ENCODE measurements at regions not wholly inside any gene's neighbourhood (a gene's known extent, or its start where the extent isn't known, plus 50 kb on each side); places are given as distances from the start of the nearest gene placed in this dataset.
A peak's percentile ranks its signal among the peaks of the same experiment; 100 is the strongest.

- H3K4me3 ChIP-seq (ENCODE audit: low read length), result no peak overlapping the region
- Mint-ChIP-seq H3K4me1 (peaks cover 75 to 78% of the 10 kb centered on the region in 2 donors), H3K27ac (peak overlapping the region; percentile 39 to 59), H3K27me3 (ENCODE audit: low read depth in 2 of 2) (no peaks in the 10 kb centered on the region), H3K9me3 (no peaks in the 10 kb centered on the region), H3K4me3 (no peak overlapping the region), H3K36me3 (no peaks in the 10 kb centered on the region)
- H3K27ac ChIP-seq (ENCODE audit: low read length), result no peak overlapping the region
- no peaks in the 10 kb centered on the region for H3K9me3 ChIP-seq (ENCODE audit: control insufficient read depth, insufficient read depth, low read length)
- H3K36me3 ChIP-seq (ENCODE audit: control insufficient read depth, insufficient read depth, low read length), result no peaks in the 10 kb centered on the region
- peaks cover 73% of the 10 kb centered on the region for H3K4me1 ChIP-seq (ENCODE audit: control insufficient read depth, insufficient read depth, low read length)
- TF ChIP-seq CTCF (IDR thresholded peaks at IDR 0.05), result no peak
- H3K27me3 ChIP-seq (ENCODE audit: control insufficient read depth, insufficient read depth, low read length), result no peaks in the 10 kb centered on the region
- WGBS (ENCODE audit: insufficient coverage), result 43% methylated on average over 2 of the region's 2 CpGs
- ATAC-seq (no peak), DNase-seq (no peak)
- intact Hi-C loops (cut with micrococcal nuclease), result no loop called here
Observed at GRCh38 chr9:124205686-124206352, 51.9 kb upstream of the NEK6 start.

GRCh38 chr9:124206391-124206790, 51.4 kb upstream of the NEK6 start:
- no peaks in the 10 kb centered on the region for H3K27me3 Mint-ChIP-seq (ENCODE audit: low read depth in 2 of 2)
- H3K36me3 ChIP-seq (ENCODE audit: control insufficient read depth, insufficient read depth, low read length), result no peaks in the 10 kb centered on the region
- no peak for TF ChIP-seq CTCF (IDR thresholded peaks at IDR 0.05)
- 83% methylated on average over 2 of the region's 2 CpGs for WGBS (ENCODE audit: insufficient coverage)
- H3K27ac Mint-ChIP-seq, result peak overlapping the region; percentile 39 to 59
- no peak for ATAC-seq
- no peaks in the 10 kb centered on the region for H3K9me3 ChIP-seq (ENCODE audit: control insufficient read depth, insufficient read depth, low read length)
- no peaks in the 10 kb centered on the region for H3K36me3 Mint-ChIP-seq
- no peak for DNase-seq
- peaks cover 68% of the 10 kb centered on the region for H3K4me1 ChIP-seq (ENCODE audit: control insufficient read depth, insufficient read depth, low read length)
- H3K4me3 ChIP-seq (ENCODE audit: low read length), result no peak overlapping the region
- H3K27ac ChIP-seq (ENCODE audit: low read length), result no peak overlapping the region
- peaks cover 77 to 80% of the 10 kb centered on the region in 2 donors for H3K4me1 Mint-ChIP-seq
- no peaks in the 10 kb centered on the region for H3K27me3 ChIP-seq (ENCODE audit: control insufficient read depth, insufficient read depth, low read length)
- H3K4me3 Mint-ChIP-seq, result no peak overlapping the region
- H3K9me3 Mint-ChIP-seq, result no peaks in the 10 kb centered on the region
- intact Hi-C loops (cut with micrococcal nuclease), result no loop called here
